Transverse colon (tissue), 3 donors: ENCODE measurements at regions not wholly inside any gene's neighbourhood (a gene's known extent, or its start where the extent isn't known, plus 50 kb on each side); places are given as distances from the start of the nearest gene placed in this dataset.

ENCODE experiments used
- CTCF ChIP-seq, 5 experiments: fragments of 200-600 bp in 3 of 5; fragments of 450-650 bp in 2 of 5; sonication (generic) in 3 of 5; IDR thresholded peaks; 1 replicate in 2 of 5; 2 replicates in 3 of 5; pipeline ENCODE4 v1.5.1; 2016 to 2017; ENCODE audit warnings: antibody characterized with exemption in 5 of 5, inconsistent platforms in 3 of 5, mild to moderate bottlenecking in 2 of 5, moderate library complexity in 1 of 5
- POLR2A ChIP-seq: fragments of 450-650 bp; IDR thresholded peaks from one replicate; pipeline ENCODE4 v1.6.1; 2016; ENCODE audit warnings: antibody characterized with exemption, mild to moderate bottlenecking, moderate library complexity

- TF ChIP-seq CTCF (IDR thresholded peaks at IDR 0.05) (no peak), POLR2A (no peak)
Measured at GRCh38 chr15:75148280-75148679, 53.4 kb upstream of the C15orf39 start.
